GM23338 (cell line): ENCODE measurements at regions not wholly inside any gene's neighbourhood (a gene's known extent, or its start where the extent isn't known, plus 50 kb on each side); places are given as distances from the start of the nearest gene placed in this dataset.

Source experiments
- ATAC-seq: fragments of 200-7000 bp; cut with Tn5 transposase; 3 replicates; pipeline ENCODE4 v1.9.1; 2020
- DNase-seq: peaks from one replicate; pipeline ENCODE4 v3.0.0-alpha.2; 2015; ENCODE audit warnings: low spot score
- H2AFZ ChIP-seq: fragments of 200-600 bp; sonication (generic); 2 replicates; pipeline ENCODE4 v1.8.0; 2016; ENCODE audit warnings: antibody characterized with exemption, mild to moderate bottlenecking, moderate library complexity
- H3F3A ChIP-seq: fragments of 200-600 bp; sonication (generic); replicated peaks from 2 replicates; pipeline ENCODE4 v1.8.0; 2017; ENCODE audit warnings: antibody characterized with exemption, mixed run types, low read depth
- H3K27ac ChIP-seq: fragments of 200-600 bp; sonication (generic); 2 replicates; pipeline ENCODE4 v1.6.1; 2016; ENCODE audit warnings: low read depth
- H3K27me3 ChIP-seq: fragments of 200-600 bp; sonication (generic); 2 replicates; pipeline ENCODE4 v1.8.0; 2016; ENCODE audit warnings: mild to moderate bottlenecking, mixed run types, moderate library complexity; ENCODE audit not compliant: insufficient read depth
- H3K36me3 ChIP-seq: fragments of 200-600 bp; sonication (generic); 2 replicates; pipeline ENCODE4 v1.8.0; 2016; ENCODE audit warnings: mild to moderate bottlenecking; ENCODE audit not compliant: insufficient read depth
- H3K4me1 ChIP-seq: fragments of 200-600 bp; sonication (generic); 2 replicates; pipeline ENCODE4 v1.8.0; 2016; ENCODE audit warnings: mild to moderate bottlenecking, moderate library complexity; ENCODE audit not compliant: insufficient read depth
- H3K4me2 ChIP-seq: fragments of 200-600 bp; sonication (generic); 2 replicates; pipeline ENCODE4 v1.7.1; 2017; ENCODE audit warnings: mixed run types
- H3K4me3 ChIP-seq: fragments of 200-600 bp; sonication (generic); 2 replicates; pipeline ENCODE4 v1.6.1; 2016; ENCODE audit warnings: mixed run types
- H3K79me2 ChIP-seq: fragments of 200-600 bp; sonication (generic); replicated peaks from 2 replicates; pipeline ENCODE4 v1.8.0; 2017; ENCODE audit warnings: mild to moderate bottlenecking; ENCODE audit not compliant: insufficient read depth
- H3K9me2 ChIP-seq: fragments of 200-600 bp; sonication (generic); 2 replicates; pipeline ENCODE4 v1.8.0; 2017; ENCODE audit not compliant: insufficient read depth
- H4K20me1 ChIP-seq: fragments of 200-600 bp; sonication (generic); replicated peaks from 2 replicates; pipeline ENCODE4 v1.8.0; 2017; ENCODE audit warnings: mild to moderate bottlenecking; ENCODE audit not compliant: insufficient read depth
- H3K27ac Mint-ChIP-seq: 2 replicates; pipeline ENCODE4 v1.8.0; 2020; ENCODE audit warnings: inconsistent platforms, mild to moderate bottlenecking, moderate library complexity, mixed read lengths
- H3K27me3 Mint-ChIP-seq: 3 replicates; pipeline ENCODE4 v1.8.0; 2022; ENCODE audit warnings: low read depth, mild to moderate bottlenecking, moderate library complexity, mixed read lengths, inconsistent platforms; ENCODE audit not compliant: insufficient read depth, poor library complexity
- H3K36me3 Mint-ChIP-seq: 3 replicates; pipeline ENCODE4 v1.8.0; 2021; ENCODE audit warnings: low read depth, mild to moderate bottlenecking, inconsistent platforms, moderate library complexity, mixed read lengths
- H3K4me1 Mint-ChIP-seq: 3 replicates; pipeline ENCODE4 v1.8.0; 2020; ENCODE audit warnings: mild to moderate bottlenecking, inconsistent platforms, mixed read lengths
- H3K4me3 Mint-ChIP-seq: 3 replicates; pipeline ENCODE4 v1.8.0; 2021; ENCODE audit warnings: moderate library complexity, mild to moderate bottlenecking, inconsistent platforms, mixed read lengths
- H3K9me3 Mint-ChIP-seq: 3 replicates; pipeline ENCODE4 v1.8.0; 2020; ENCODE audit warnings: moderate library complexity, mild to moderate bottlenecking, inconsistent platforms, mixed read lengths
- CREB1 ChIP-seq: fragments of 250-450 bp; sonication (Bioruptor Pico); IDR thresholded peaks from 2 replicates; pipeline ENCODE4 v1.5.0; 2020; ENCODE audit warnings: low read depth, mild to moderate bottlenecking, moderate library complexity
- NANOG ChIP-seq: IDR thresholded peaks from 2 replicates; pipeline ENCODE4 v1.6.1; 2016; ENCODE audit warnings: antibody characterized with exemption, borderline replicate concordance
- POLR2AphosphoS5 ChIP-seq: IDR thresholded peaks from 2 replicates; pipeline ENCODE4 v1.6.1; 2016; ENCODE audit warnings: antibody characterized with exemption, low read depth
- STAT1 ChIP-seq: IDR thresholded peaks from one replicate; pipeline ENCODE4 v1.6.1; 2016; ENCODE audit warnings: antibody characterized with exemption; ENCODE audit not compliant: unreplicated experiment
- ZNF114 ChIP-seq: fragments of 250-450 bp; sonication (Bioruptor Pico); IDR thresholded peaks from 2 replicates; pipeline ENCODE4 v1.5.0; 2020; ENCODE audit warnings: mild to moderate bottlenecking, moderate library complexity
- TF ChIP-seq, protein P1 (sequence below): fragments of 250-450 bp; sonication (Bioruptor Pico); IDR thresholded peaks from 2 replicates; pipeline ENCODE4 v1.5.0; 2020; ENCODE audit warnings: mild to moderate bottlenecking, moderate library complexity
- TF ChIP-seq, protein P2 (sequence below): IDR thresholded peaks from 2 replicates; pipeline ENCODE4 v1.6.1; 2016; ENCODE audit warnings: antibody characterized with exemption

GRCh38 chr2:128534688-128535392, 216.2 kb upstream of the HS6ST1 start:
- no peak overlapping the region for H2AFZ ChIP-seq
- no peaks in the 10 kb centered on the region for H3F3A ChIP-seq
- Mint-ChIP-seq H3K27me3 (peaks cover 4% of the 10 kb centered on the region), H3K27ac (no peak overlapping the region), H3K4me1 (peaks cover 17% of the 10 kb centered on the region), H3K36me3 (peaks cover 4% of the 10 kb centered on the region; the same call in 2 of the 3 replicates), H3K9me3 (peaks cover 3% of the 10 kb centered on the region; the same call in 2 of the 3 replicates), H3K4me3 (no peak overlapping the region)
- H3K27ac ChIP-seq: no peak overlapping the region
- DNase-seq (no peak), ATAC-seq (no peak)
- no peaks in the 10 kb centered on the region for H3K79me2 ChIP-seq
- H3K9me2 ChIP-seq: 0 out of 2 replicates have a peak, but pooled peaks cover 4% of the 10 kb centered on the region
- TF ChIP-seq STAT1: no peak
- TF ChIP-seq, protein P1, sequence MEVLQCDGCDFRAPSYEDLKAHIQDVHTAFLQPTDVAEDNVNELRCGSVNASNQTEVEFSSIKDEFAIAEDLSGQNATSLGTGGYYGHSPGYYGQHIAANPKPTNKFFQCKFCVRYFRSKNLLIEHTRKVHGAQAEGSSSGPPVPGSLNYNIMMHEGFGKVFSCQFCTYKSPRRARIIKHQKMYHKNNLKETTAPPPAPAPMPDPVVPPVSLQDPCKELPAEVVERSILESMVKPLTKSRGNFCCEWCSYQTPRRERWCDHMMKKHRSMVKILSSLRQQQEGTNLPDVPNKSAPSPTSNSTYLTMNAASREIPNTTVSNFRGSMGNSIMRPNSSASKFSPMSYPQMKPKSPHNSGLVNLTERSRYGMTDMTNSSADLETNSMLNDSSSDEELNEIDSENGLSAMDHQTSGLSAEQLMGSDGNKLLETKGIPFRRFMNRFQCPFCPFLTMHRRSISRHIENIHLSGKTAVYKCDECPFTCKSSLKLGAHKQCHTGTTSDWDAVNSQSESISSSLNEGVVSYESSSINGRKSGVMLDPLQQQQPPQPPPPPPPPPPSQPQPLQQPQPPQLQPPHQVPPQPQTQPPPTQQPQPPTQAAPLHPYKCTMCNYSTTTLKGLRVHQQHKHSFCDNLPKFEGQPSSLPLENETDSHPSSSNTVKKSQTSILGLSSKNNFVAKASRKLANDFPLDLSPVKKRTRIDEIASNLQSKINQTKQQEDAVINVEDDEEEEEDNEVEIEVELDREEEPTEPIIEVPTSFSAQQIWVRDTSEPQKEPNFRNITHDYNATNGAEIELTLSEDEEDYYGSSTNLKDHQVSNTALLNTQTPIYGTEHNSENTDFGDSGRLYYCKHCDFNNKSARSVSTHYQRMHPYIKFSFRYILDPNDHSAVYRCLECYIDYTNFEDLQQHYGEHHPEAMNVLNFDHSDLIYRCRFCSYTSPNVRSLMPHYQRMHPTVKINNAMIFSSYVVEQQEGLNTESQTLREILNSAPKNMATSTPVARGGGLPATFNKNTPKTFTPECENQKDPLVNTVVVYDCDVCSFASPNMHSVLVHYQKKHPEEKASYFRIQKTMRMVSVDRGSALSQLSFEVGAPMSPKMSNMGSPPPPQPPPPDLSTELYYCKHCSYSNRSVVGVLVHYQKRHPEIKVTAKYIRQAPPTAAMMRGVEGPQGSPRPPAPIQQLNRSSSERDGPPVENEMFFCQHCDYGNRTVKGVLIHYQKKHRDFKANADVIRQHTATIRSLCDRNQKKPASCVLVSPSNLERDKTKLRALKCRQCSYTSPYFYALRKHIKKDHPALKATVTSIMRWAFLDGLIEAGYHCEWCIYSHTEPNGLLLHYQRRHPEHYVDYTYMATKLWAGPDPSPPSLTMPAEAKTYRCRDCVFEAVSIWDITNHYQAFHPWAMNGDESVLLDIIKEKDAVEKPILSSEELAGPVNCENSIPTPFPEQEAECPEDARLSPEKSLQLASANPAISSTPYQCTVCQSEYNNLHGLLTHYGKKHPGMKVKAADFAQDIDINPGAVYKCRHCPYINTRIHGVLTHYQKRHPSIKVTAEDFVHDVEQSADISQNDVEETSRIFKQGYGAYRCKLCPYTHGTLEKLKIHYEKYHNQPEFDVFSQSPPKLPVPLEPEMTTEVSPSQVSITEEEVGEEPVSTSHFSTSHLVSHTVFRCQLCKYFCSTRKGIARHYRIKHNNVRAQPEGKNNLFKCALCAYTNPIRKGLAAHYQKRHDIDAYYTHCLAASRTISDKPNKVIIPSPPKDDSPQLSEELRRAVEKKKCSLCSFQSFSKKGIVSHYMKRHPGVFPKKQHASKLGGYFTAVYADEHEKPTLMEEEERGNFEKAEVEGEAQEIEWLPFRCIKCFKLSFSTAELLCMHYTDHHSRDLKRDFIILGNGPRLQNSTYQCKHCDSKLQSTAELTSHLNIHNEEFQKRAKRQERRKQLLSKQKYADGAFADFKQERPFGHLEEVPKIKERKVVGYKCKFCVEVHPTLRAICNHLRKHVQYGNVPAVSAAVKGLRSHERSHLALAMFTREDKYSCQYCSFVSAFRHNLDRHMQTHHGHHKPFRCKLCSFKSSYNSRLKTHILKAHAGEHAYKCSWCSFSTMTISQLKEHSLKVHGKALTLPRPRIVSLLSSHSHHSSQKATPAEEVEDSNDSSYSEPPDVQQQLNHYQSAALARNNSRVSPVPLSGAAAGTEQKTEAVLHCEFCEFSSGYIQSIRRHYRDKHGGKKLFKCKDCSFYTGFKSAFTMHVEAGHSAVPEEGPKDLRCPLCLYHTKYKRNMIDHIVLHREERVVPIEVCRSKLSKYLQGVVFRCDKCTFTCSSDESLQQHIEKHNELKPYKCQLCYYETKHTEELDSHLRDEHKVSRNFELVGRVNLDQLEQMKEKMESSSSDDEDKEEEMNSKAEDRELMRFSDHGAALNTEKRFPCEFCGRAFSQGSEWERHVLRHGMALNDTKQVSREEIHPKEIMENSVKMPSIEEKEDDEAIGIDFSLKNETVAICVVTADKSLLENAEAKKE: no peak
- TF ChIP-seq CREB1 (CRISPR knock-in tag): no peak
- no peaks in the 10 kb centered on the region for H3K4me1 ChIP-seq
- H4K20me1 ChIP-seq: no peaks in the 10 kb centered on the region
- H3K27me3 ChIP-seq: no peaks in the 10 kb centered on the region
- no peak overlapping the region for H3K4me3 ChIP-seq
- H3K36me3 ChIP-seq: no peaks in the 10 kb centered on the region
- no peak overlapping the region for H3K4me2 ChIP-seq

DNA sequence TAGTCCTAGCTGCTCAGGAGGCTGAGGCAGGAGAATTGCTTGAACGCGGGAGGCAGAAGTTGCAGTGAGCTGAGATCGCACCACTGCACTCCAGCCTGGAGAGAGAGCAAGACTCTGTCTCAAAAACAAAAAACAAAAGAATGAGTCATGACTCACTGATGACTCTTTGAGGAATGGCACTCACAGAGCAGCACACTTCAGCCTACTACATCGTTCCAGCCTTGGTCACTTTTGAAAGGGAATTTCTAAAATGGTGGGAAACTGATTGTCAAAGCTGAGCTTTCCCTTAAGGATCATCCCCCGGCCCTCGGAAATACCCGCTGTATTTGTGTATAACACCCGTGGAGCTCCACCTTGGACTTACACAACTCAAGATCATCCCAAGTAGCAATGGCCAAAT, 217.3 kb upstream of the HS6ST1 start:
- Mint-ChIP-seq H3K9me3 (peaks cover 3% of the 10 kb centered on the region; the same call in 2 of the 3 replicates), H3K27me3 (peaks cover 4% of the 10 kb centered on the region)
- TF ChIP-seq, protein P2, sequence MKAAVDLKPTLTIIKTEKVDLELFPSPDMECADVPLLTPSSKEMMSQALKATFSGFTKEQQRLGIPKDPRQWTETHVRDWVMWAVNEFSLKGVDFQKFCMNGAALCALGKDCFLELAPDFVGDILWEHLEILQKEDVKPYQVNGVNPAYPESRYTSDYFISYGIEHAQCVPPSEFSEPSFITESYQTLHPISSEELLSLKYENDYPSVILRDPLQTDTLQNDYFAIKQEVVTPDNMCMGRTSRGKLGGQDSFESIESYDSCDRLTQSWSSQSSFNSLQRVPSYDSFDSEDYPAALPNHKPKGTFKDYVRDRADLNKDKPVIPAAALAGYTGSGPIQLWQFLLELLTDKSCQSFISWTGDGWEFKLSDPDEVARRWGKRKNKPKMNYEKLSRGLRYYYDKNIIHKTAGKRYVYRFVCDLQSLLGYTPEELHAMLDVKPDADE: no peak
- TF ChIP-seq NANOG (no peak), POLR2AphosphoS5 (no peak), ZNF114 (no peak)

More for the DNA sequence above, 217.3 kb upstream of the HS6ST1 start:
- Mint-ChIP-seq H3K27ac (no peak overlapping the region), H3K36me3 (peaks cover 4% of the 10 kb centered on the region; the same call in 2 of the 3 replicates), H3K4me1 (peaks cover 17% of the 10 kb centered on the region), H3K4me3 (no peak overlapping the region)
- H3K79me2 ChIP-seq: no peaks in the 10 kb centered on the region
- no peaks in the 10 kb centered on the region for H3K4me1 ChIP-seq
- no peak for DNase-seq
- no peaks in the 10 kb centered on the region for H3F3A ChIP-seq
- no peak overlapping the region for H3K4me3 ChIP-seq
- no peaks in the 10 kb centered on the region for H4K20me1 ChIP-seq
- no peak; the same call in 2 of the 3 replicates for ATAC-seq
- H3K4me2 ChIP-seq: no peak overlapping the region
- H3K36me3 ChIP-seq: no peaks in the 10 kb centered on the region
- H3K27ac ChIP-seq: no peak overlapping the region
- H3K9me2 ChIP-seq: 0 out of 2 replicates have a peak, but pooled peaks cover 4% of the 10 kb centered on the region
- H3K27me3 ChIP-seq: no peaks in the 10 kb centered on the region
- peak overlapping the region; percentile 49; the same call in 1 of the 2 replicates for H2AFZ ChIP-seq
